ENCODE measurements at regions not wholly inside any gene's neighbourhood (a gene's known extent, or its start where the extent isn't known, plus 50 kb on each side); places are given as distances from the start of the nearest gene placed in this dataset.

DNA sequence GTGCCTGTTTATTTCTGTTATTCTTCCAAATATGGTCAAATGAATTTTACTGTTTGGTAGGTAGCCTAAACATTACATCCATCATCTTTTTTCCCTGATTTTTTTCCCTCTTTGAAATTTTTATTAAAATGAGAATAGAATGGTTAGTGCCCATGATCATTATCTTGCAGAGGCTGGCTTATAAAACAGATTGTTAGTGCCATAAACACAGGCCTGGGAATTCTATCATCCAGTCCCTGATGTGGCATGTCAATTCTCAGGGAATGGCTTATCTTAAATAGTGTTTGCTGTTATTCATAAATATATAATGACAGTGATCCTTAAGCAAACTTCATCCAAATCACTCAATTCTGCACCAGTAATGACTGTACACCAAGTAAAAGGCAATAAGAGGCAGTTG, 207.3 kb downstream of the TUSC7 start:
- no peak for TF ChIP-seq EZH2 (IDR thresholded peaks at IDR 0.05; ENCODE audit: insufficient read depth, poor library complexity, severe bottlenecking)
- no peak for TF ChIP-seq EZH2phosphoT487 (IDR thresholded peaks at IDR 0.05; ENCODE audit: insufficient read depth, low read depth)

Measured in GM23248 (cell line).